AML-193 (cell line): ENCODE measurements at regions not wholly inside any gene's neighbourhood (a gene's known extent, or its start where the extent isn't known, plus 50 kb on each side); places are given as distances from the start of the nearest gene placed in this dataset.
"Not testable (repeated sequence)": the region's sequence is repeated elsewhere in the genome, so short reads cannot be mapped to it uniquely, and the experiment has no call there.

Source experiments
- DNase-seq, 2 experiments: peaks; one replicate each; lab custom pipeline; 2025; lab: John Stamatoyannopoulos, UW

DNA sequence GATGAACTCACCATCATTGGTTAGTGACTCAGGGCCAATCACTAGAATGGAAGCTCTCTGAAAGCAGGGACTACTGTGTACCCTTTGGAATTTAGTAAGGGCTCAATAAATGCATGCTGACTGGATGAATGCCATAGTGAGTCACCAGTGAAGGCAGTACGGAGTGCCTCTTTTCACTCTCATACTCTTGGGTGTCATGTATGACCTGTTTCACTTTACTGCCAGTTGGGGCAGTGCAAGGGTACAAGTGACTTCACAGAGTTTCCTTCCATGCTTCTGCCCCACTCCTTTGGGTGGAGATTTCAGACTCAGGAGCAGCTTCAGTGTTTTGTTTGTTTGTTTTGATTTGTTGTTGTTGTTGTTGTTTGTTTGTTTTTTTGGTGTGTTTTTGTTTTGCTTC is 57.7 kb downstream of the SOX3 start:
- DNase-seq: no peak

DNA sequence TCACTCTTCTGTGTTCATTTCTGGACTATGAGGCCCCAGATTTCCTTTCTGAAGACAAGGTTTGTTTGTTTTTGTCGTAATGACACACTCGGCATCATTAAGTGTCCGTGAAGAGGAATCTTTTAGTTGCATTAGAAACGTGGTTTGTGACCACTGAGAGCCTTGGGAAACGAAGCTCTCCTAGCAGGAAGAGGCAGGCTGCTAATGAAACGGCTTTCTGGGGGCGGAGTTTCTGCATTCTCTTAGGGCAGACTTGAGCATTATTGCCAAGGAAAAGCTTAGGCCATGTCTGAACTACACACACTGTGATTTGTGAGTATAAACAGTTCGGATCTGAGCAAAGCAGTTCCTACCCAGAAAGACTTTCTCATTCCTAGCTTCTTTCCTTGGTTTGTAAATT is 64.0 kb downstream of the SOX3 start:
- DNase-seq: no peak

DNA sequence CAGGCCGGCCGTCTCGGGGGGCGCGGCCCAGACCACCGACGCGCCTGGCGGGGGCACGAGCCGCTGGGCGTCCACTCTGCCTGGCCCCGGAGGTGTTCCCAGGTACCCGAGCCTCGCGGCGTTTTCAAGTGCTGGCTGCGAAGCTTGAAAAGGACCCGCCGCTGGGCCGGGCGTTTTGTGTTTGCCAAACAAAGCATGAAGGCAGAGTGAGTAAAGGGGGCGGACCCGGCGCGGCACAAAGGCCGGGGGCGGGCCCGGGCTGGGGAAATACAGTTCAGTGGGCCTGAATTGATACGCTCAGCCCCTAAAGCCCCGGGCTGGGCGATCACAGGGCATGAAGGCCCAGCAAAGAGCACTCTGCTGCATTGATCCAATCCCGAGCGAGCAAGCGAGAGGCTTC is 65.4 kb downstream of the SOX3 start:
- DNase-seq: no peak

DNA sequence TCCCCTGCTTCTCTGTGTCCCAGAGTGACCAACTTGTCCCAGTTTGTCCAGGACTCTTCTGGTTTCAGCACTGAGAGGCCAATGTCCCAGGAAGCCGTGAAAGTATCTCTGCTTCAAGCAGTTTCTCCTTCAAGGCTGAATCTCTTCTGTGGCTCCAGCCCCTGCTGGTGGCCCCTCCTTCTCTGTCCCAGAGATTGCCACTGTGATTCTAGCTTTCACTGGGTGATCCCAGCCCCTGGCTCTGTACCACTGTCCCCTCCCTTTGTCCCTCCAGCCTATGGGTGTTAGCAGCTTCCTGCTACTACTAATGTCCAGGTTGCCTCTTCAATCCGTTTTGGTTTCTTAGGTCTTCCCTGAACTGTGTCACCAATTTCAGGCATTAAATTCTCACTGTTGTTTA is 70.5 kb downstream of the SOX3 start:
- no peak for DNase-seq

DNA sequence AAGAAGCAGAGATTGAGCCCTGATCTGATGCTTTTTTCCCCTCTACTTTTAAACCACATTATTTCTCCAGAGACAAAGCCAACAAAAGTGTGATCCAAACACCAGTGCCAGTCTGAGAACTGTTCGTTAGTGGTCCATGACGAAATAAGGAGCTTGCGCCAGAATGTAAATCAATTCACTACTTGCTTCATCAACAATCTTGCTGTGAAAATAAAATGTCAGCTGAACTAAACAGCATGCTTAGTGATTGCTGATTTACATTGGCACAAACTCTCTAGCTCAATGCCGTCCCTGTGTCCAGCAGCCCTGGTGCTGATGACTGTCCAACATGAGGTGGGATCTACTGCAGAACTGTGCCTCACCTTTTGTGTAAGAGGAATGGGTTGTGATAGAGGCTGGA is 71.3 kb downstream of the SOX3 start:
- DNase-seq: no peak

DNA sequence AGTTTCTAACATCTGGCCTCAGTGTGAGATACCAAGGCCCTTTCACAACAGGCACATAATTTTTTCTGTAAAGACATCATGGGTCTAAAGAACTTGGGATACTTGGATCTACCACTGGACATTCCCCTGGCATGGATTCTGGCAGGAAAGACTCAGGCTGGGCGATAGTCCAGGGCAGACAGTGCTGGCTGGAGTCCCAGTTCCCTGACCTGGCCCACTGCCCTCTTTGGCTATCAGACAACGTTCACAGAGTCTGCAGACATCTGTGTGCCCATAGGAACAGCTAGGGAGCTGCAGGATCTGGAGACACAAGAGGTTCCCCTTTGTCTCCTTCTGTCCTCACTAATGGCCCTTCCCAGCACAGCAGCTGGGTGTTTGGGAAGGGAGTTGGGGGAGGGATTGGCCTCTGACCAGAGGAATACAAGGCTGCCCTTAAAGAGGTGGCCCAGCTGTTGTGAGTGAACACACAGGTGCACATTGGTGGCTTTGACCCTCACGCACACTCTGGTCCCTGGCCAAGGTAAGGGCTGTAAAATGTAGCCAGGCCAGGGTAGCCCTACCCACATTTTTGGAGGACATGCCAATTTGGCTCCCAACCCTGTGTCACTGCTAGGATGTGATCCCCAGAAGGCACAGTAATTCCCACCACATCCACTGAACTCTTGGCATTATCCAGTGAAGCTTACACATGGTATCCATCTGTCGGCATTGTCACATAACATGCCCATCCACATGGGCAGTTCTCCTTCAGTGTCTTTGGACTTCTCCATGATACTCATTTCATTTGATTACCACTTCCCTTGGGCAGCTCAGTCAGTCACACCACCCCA is 72.3 kb downstream of the SOX3 start:
- no peak for DNase-seq

DNA sequence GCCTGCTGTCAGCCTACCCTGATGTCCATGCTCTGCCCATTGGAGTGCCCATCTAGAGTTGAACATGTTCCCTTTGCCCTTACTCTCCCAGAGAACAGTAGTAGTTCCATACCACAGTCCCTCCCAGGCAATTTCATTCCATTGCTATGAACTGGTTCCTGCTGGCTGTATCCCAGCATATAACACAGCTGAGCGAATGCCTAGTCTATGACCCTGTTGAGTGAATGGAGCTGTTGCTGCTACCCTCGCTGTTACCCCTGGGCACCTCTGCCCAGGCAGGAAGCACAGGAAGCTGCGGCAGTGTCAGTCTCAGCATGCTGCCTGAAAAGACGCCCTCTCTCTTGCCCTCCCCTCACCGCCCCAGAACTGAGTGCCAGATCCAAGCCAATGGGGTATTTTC is 73.3 kb downstream of the SOX3 start:
- no peak for DNase-seq

DNA sequence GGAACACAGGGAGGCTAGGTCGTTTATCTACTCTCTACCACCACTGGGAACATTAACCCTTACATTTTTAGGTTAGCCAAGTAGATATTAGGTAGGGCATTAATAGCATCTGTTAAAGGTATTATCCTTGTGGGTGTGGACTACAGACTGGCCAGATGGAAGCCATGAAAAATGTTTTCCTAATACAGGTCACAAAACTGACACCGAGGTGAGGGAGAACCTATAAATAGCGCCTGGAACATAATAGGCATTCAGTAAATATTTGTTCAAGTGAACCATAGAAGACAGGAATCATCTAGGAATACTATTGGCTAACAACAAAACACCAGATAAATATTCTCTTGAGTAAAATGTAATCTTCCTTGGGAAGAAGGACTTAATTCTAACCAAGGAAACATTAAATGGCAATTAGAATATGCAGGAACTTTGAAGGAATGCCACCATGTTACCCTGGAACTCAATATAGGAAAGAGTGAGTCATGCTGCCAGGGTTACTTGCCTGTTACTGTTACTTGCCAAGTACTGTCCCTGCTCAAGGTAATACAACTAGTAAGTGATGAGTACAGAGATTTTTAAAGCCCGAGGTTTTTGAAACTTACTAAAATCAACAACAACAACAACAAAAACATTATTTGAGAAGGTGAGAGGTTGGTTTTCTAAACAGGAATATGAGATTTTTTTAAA is 79.0 kb downstream of the SOX3 start:
- DNase-seq: no peak

DNA sequence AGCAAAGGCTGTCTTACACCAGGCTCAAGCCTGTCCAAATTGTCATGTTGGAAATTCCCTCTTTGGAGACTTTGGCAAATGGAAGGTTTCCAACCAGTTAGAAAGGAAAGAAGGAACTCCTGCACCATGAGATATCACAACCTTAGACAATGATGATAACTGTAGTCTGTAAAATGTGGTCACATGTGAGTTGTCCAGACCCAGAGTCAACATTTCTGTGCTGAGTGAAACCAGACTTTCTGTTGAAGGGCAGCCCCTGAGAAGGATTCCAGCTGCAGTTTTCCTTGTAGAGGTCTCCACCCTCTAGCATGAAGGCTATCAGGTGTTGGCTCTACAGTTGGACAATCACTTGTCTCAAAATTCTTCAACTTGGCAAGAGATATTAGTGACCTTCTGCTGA is 82.4 kb downstream of the SOX3 start:
- no peak for DNase-seq

DNA sequence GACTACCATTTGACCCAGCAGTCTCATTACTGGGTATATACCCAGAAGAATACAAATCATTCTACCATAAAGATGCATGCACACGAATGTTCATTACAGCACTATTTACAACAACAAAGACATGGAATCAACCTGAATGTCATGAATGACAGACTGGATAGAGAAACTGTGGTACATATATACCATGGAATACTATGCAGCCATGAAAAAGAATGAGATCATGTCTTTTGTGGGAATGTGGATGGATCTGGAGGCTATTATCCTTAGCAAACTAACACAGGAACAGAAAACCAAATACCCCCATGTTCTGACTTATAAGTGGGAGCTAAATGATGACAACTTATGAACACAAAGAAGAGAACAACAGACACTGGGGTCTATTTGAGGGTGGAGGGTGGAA is 102.7 kb downstream of the SOX3 start:
- DNase-seq: not testable (repeated sequence)

DNA sequence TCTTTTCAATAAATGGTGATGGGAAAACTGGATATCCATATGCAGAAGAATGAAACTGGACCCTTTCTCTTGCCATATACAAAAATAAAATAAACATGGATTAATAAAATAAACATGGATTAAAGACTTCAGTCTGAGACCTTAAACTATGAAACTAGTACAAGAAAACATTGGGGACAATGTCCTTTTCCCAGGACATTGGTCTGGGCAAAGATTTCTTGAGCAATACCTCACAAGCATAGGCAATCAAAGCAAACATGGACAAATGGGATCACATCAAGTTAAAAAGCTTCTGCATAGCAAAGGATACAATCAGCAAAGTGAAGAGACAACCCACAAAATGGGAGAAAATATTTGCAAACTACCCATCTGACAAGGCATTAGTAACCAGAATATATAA is 108.5 kb downstream of the SOX3 start:
- not testable (repeated sequence) for DNase-seq

DNA sequence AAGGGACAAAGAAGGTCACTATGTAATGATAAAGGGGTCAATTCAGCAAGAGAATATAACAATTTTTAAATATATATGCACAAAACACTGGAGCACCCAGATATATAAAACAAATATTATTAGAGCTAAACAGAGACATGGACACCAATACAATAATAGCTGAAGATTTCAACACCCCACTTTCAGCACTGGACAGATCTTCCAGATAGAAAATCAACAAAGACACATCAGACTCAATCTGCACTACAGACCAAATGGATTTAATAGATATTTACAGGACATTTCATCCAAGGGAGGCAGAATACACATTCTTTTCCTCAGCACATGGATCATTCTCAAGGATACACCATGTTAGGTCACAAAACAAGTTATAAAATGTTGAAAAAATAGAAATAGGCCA is 111.4 kb downstream of the SOX3 start:
- DNase-seq: no peak

DNA sequence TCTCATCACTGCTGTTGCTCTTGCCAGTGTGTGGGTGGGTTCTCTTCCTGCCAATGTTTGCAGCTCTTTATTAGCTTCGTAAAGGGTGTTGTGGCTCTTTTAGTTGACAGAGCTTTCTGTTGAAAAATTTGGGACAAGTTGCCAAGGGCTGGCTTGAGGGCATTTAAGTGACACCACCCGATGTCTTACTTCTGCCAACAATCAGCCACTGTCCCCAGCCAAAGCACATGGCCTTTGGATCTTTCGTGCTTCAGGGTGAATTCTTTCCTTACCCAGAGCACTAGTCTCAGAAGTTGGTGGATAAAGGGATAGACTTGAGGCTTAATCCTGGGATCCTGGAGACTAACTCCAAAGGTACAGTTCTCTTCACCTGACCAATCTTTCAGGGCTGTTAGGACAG is 113.6 kb downstream of the SOX3 start:
- DNase-seq: no peak

DNA sequence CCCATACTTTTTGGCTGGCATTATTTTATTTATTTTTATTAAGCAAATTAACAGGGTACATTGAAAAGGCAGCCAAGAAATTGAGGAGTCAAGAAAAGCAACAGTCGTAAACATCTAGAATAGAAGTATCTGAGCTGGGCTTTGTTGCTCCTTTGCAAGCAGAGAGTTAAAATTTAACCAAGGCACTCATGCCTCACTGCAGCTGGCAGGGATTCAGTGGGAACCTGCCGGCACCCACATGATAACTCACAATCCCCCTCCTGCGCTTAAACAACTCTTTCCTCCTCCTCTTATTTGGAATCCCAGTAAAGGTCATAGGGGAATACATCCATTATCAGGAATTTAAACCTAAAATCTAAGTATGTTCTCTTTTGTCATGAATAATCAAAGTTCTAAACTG is 115.5 kb downstream of the SOX3 start:
- DNase-seq: no peak

DNA sequence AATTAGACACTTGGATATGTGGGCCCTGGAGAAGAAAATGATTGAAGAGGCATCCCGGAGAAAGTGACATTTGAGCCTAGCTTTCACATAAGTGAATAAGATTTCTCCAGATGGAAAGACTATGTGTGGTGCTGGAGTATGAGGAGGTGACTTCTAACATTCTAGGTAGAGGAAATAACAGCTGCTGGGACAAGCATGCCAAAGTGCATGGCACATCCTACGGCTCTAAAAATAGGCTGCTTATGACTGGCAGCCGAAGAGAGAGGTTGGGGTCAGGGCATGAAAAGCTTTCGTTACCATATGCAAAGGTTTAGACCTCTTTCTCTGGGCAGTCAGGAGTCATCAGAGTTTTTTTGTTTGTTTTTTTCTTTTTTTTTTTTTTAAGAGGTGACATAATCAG is 142.0 kb downstream of the SOX3 start:
- DNase-seq: no peak

DNA sequence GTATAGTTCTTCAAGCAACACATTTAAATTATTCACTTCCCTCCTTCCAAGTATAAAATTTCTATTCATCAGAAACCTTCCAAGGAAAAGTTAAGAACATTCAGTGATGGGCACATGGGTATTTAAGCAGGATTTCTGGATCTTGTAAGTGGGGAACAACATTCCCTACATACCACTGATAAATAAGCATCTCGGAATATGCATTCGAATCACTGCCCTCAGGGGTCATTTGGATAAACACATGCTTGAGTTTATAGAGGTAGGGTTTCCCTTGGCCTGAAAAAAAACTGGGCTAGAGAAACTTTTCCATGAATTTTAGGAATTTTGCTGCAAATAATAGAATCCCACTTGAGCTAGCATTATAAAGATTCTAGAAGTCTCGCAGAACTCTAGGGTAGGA is 143.9 kb downstream of the SOX3 start:
- DNase-seq: no peak

DNA sequence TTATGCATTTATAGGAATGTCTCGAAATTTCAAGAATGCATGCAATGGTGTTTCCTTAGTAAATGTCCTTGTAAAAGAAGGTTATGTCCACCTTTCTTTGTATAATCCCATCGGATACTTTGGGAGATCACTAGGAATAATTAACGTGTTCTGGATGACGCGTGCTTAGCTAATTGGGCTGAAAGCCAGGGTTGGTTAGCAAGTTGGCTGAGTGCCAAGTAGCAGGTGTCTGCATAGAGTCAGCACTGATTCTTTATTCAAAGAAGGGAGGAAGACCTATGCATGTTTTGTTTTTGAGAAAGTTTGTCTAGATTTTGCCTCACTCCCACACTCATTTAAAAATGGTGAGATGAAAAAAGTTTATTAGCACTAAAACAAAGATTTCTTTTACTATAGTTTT is 144.6 kb downstream of the SOX3 start:
- DNase-seq: no peak

DNA sequence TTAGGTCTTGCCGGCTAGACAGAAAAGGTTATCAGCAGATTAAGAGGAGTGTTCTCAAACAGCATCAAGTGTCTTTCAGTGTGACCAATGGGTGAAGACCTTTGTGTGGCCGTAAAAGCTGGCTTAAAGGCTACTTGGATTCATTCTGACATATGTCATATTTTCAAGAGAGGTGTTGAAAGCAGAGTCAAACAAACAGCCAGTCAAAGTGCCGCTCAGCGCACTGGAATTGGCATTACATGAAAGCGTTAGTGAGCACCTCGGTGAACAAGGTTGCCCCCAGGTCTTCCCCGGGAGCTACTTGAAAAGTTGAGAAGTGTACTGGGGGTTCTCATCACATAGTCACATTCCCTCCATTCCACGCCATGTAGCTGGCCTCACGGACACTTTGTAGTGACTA is 148.9 kb downstream of the SOX3 start:
- DNase-seq: no peak

DNA sequence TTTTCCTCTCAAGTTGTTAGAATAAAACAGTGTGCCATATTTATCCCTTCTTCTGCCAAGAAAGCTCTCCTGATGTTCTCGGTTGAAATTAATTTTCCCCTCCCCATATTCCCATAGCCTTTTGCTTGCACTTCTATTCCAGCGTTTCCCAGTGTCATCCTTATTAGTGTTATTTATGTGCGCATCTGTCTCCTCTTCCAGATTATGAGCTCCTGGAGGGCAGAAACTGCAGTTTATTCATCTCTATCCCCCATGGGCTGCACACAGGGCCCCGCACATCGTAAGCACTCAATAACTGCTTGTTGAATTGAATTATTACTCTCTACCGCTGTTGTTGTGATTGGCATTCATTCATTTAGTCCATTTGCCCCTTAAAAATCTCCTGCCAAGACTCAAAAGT is 149.4 kb downstream of the SOX3 start:
- no peak for DNase-seq

DNA sequence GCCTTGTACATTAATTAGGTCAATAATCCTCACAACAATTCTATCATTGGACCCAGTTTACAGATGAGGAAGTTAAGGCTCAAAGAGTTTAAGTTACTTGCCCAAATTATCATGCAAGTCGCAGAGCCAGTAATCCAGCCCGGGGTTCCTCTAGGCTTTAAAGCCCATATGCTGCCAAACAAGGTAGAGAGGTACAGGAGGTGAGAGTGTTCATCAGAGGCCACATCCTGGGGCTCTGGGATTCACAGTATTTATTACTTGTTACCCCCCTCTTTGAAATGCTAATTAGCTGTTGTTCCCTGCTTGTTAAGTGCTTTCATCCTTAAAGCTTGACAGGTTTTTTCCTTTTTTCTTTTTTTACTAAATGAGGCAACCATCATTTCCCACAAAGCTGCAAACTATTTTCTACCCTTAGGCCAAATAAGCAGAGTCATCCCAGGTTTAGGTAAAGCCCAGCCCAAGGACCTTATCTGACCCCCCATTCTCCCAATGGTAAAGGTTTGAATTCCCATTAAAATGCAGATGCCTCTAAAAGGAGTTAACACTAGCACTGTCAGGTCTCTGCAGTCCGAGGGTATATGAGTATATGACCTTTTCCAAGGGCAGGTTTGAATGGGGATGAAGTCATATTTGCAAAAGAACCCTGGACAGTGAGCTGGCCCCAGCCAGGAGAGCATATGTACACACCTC is 150.3 kb downstream of the SOX3 start:
- DNase-seq: no peak

DNA sequence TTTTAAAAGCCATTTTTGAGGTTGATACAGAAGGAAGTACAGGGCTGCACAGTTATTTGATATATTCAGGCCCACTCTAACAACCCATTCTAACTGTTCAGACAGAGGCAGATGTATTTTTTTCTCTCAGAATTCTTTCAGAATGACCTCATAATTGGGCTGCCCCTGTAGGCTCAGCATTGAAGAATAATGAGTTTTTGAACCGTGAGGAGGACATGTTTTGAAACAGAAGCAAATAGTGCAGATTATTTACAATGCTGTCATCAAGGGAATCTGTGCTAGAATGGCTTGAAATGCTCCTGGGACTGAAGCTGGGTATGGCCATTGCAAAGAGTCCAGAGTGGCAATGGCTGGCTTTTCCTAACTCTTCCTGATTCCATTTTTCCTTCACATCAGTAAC is 158.1 kb downstream of the SOX3 start:
- no peak for DNase-seq

DNA sequence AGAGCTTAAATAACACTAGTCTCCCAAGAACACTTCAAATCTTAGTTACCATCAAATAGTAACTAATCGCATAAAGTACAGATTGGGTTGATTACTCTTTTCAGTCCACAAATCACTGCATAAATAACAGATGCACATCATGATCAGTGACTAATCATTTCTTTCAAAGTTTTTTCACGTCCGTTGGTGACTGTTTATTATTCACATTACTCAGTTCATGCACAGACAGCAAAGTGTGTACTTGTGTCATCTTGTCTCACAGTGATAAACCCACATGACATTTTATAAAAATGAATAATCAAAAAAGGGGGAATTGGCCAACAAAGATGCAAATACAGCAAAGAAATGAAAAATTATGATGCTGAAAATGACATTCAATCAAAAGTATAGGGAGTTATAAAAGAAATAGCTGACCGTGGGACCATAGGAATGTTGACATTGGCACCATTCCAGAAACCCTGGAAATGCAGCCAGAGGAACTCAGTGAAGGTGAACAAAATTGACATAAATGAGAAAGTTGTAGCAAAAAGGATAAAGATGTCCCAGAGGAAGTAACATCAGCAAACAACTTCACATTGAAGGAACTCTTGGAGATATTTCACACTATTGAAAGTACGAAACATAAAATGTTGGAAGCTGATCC is 161.5 kb downstream of the SOX3 start:
- DNase-seq: no peak

DNA sequence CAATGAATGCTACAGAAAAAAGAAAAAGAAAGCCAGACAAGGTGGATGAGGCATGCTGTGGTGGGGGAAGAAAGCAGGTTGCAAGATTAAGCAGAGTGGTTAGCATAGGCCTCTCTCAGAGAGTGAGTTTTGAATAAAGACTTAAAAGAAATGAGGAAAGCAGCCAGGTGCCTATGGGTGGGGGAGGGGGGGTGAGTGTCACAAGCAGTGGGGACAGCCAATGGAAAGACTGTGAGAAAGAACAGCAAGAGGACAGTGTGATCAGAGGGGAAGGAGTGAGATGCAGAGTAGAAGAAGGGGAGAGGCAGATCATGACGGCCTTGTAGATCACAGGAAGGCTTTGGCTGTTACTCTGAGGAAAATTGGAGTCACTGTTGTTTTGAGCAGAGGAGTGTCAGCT is 162.5 kb downstream of the SOX3 start:
- DNase-seq: no peak
